ENCODE measurements at regions not wholly inside any gene's neighbourhood (a gene's known extent, or its start where the extent isn't known, plus 50 kb on each side); places are given as distances from the start of the nearest gene placed in this dataset.
"Not testable (repeated sequence)": the region's sequence is repeated elsewhere in the genome, so short reads cannot be mapped to it uniquely, and the experiment has no call there.

DNA sequence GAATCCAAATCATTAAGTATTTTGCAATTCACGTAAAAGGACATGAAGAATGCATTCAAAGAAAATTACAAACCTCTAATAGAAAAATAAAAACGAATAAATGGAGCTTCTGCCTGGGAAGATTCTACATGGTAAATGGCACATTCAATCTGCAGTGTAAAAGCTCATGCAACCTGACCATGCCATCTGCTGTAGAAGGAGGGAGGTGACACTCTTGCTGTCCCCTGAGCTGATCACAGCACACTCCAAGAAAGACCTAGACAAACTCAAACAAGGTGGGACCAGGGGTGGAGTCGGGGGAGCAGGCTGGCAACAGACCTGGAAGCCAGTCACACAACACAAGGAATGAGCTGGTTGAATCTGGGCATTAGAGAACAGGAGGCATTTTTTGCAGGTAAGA is 101.8 kb downstream of the BDH1 start:
- TF ChIP-seq, protein P1, sequence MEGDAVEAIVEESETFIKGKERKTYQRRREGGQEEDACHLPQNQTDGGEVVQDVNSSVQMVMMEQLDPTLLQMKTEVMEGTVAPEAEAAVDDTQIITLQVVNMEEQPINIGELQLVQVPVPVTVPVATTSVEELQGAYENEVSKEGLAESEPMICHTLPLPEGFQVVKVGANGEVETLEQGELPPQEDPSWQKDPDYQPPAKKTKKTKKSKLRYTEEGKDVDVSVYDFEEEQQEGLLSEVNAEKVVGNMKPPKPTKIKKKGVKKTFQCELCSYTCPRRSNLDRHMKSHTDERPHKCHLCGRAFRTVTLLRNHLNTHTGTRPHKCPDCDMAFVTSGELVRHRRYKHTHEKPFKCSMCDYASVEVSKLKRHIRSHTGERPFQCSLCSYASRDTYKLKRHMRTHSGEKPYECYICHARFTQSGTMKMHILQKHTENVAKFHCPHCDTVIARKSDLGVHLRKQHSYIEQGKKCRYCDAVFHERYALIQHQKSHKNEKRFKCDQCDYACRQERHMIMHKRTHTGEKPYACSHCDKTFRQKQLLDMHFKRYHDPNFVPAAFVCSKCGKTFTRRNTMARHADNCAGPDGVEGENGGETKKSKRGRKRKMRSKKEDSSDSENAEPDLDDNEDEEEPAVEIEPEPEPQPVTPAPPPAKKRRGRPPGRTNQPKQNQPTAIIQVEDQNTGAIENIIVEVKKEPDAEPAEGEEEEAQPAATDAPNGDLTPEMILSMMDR (conservative IDR thresholded peaks at IDR 0.05; ENCODE audit: low read depth, low read length): no peak
- Histone ChIP-seq H3K79me2 (ENCODE audit: insufficient read depth, low read depth) (no peaks in the 10 kb centered on the region), H3K4me3 (IDR thresholded peaks at IDR 0.05; ENCODE audit: insufficient read depth, low read depth, low read length) (no peak overlapping the region), H3K4me1 (ENCODE audit: low read depth, poor library complexity, severe bottlenecking) (no peaks in the 10 kb centered on the region), H3K27me3 (ENCODE audit: insufficient read depth, low read depth) (no peaks in the 10 kb centered on the region; the same call in 1 of the 2 replicates), H3K4me2 (no peak overlapping the region), H3K36me3 (ENCODE audit: insufficient read depth) (no peaks in the 10 kb centered on the region), H4K20me1 (ENCODE audit: insufficient read depth) (no peaks in the 10 kb centered on the region), H3K9ac (no peak overlapping the region), H2AFZ (ENCODE audit: low read depth) (no peak overlapping the region), H3K27ac (no peak overlapping the region)

DNA sequence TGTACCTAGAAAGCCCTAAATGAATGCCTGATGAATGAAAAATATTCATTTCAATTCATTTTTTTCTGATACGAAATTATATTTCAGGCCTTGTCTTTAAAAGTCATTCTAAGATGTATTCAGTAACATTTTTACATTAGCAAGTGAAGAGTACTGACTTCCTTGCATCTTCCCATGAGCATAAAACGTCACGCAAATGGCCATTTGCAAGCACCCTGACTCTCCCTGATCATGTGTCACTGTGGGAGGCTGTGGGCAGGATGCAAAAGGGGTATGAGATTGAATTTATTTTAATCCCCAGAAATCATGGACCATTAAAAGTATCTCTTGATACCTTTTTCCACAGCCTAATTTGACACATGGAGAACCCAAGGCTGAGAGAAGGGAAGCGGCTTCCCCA is 105.0 kb downstream of the BDH1 start:
- Histone ChIP-seq H3K4me3 (IDR thresholded peaks at IDR 0.05; ENCODE audit: insufficient read depth, low read depth, low read length) (no peak overlapping the region), H4K20me1 (ENCODE audit: insufficient read depth) (no peaks in the 10 kb centered on the region), H3K27me3 (ENCODE audit: insufficient read depth, low read depth) (no peaks in the 10 kb centered on the region; the same call in 1 of the 2 replicates), H2AFZ (ENCODE audit: low read depth) (no peak overlapping the region), H3K4me1 (ENCODE audit: low read depth, poor library complexity, severe bottlenecking) (no peaks in the 10 kb centered on the region), H3K9ac (no peak overlapping the region), H3K79me2 (ENCODE audit: insufficient read depth, low read depth) (no peaks in the 10 kb centered on the region), H3K27ac (no peak overlapping the region), H3K36me3 (ENCODE audit: insufficient read depth) (no peaks in the 10 kb centered on the region), H3K4me2 (no peak overlapping the region)
- TF ChIP-seq, protein P1 (conservative IDR thresholded peaks at IDR 0.05; ENCODE audit: low read depth, low read length): no peak

DNA sequence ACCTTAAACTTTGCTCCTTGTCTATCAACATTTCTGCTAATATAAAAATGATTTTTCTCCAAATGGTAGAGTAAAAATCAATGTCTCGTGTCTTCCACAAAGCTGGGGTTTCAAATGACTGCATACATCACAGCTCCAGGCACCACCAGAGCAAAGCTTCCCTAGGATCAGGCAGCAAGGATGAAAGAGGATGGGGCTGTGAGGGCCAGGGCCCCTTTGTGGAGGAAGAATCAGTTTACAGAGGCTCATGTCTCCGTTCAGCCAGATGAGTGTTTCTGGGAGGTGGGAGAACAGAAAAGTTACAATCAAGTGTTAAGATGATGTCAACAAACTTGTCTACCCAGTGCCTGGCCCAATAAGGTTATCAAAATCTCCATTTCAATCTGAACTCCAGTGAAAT is 105.5 kb downstream of the BDH1 start:
- TF ChIP-seq, protein P1 (conservative IDR thresholded peaks at IDR 0.05; ENCODE audit: low read depth, low read length): no peak
- no peaks in the 10 kb centered on the region for H3K4me1 ChIP-seq (ENCODE audit: low read depth, poor library complexity, severe bottlenecking)
- no peak overlapping the region for H3K4me2 ChIP-seq
- no peak overlapping the region for H3K27ac ChIP-seq
- H2AFZ ChIP-seq (ENCODE audit: low read depth): no peak overlapping the region
- no peaks in the 10 kb centered on the region for H4K20me1 ChIP-seq (ENCODE audit: insufficient read depth)
- H3K4me3 ChIP-seq (IDR thresholded peaks at IDR 0.05; ENCODE audit: insufficient read depth, low read depth, low read length): no peak overlapping the region
- no peaks in the 10 kb centered on the region; the same call in 1 of the 2 replicates for H3K27me3 ChIP-seq (ENCODE audit: insufficient read depth, low read depth)
- no peaks in the 10 kb centered on the region for H3K36me3 ChIP-seq (ENCODE audit: insufficient read depth)
- no peak overlapping the region for H3K9ac ChIP-seq
- H3K79me2 ChIP-seq (ENCODE audit: insufficient read depth, low read depth): no peaks in the 10 kb centered on the region

DNA sequence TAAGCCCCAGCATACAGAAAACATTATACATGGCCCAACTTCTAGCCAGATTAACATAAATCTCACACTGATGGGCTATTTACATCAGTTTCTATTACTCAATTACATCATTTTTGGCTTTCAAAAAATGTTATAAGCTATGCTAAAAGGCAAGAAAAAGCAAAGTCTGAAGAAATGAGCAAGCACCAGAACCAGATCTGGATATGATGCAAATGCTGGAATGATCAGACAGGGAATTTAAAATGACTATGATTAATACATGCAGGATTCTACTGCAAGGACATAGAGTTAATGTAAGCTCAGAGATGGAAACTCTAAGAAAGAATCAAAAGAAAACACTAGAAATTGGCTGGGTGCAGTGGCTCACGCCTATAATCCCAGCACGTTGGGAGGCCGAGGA is 106.6 kb downstream of the BDH1 start:
- H3K4me2 ChIP-seq; H3K79me2 ChIP-seq (ENCODE audit: insufficient read depth, low read depth); H3K9ac ChIP-seq; H3K36me3 ChIP-seq (ENCODE audit: insufficient read depth); H3K4me3 ChIP-seq (IDR thresholded peaks at IDR 0.05; ENCODE audit: insufficient read depth, low read depth, low read length); H4K20me1 ChIP-seq (ENCODE audit: insufficient read depth); H3K27ac ChIP-seq; H3K4me1 ChIP-seq (ENCODE audit: low read depth, poor library complexity, severe bottlenecking); H2AFZ ChIP-seq (ENCODE audit: low read depth); H3K27me3 ChIP-seq (ENCODE audit: insufficient read depth, low read depth): not testable (repeated sequence)

DNA sequence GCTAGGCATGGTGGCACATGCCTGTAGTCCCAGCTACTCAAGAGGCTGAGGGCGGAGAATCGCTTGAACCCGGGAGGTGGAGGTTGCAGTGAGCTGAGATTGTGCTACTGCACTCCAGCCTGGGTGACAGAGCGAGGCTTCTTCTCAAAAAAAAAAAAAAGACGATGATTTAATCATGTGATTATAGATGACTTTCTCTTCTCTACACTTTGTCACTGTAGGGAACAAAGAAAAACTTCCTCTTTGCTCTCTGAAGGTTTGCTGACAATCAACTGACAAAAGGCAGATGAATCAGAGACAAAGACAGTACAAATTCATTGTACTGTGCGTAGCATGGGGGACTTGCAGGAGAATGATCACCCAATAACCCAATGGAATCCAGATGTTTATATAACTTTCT is 108.0 kb downstream of the BDH1 start:
- H3K9ac ChIP-seq; H4K20me1 ChIP-seq (ENCODE audit: insufficient read depth); H2AFZ ChIP-seq (ENCODE audit: low read depth): not testable (repeated sequence)

More for the DNA sequence above, 108.0 kb downstream of the BDH1 start:
- H3K27me3 ChIP-seq (ENCODE audit: insufficient read depth, low read depth); H3K79me2 ChIP-seq (ENCODE audit: insufficient read depth, low read depth); H3K4me1 ChIP-seq (ENCODE audit: low read depth, poor library complexity, severe bottlenecking); H3K27ac ChIP-seq; H3K4me2 ChIP-seq; H3K4me3 ChIP-seq (IDR thresholded peaks at IDR 0.05; ENCODE audit: insufficient read depth, low read depth, low read length); H3K36me3 ChIP-seq (ENCODE audit: insufficient read depth): not testable (repeated sequence)

All from KMS-11 (cell line).